ENCODE measurements at regions not wholly inside any gene's neighbourhood (a gene's known extent, or its start where the extent isn't known, plus 50 kb on each side); places are given as distances from the start of the nearest gene placed in this dataset.
"Not testable (repeated sequence)": the region's sequence is repeated elsewhere in the genome, so short reads cannot be mapped to it uniquely, and the experiment has no call there.

DNA sequence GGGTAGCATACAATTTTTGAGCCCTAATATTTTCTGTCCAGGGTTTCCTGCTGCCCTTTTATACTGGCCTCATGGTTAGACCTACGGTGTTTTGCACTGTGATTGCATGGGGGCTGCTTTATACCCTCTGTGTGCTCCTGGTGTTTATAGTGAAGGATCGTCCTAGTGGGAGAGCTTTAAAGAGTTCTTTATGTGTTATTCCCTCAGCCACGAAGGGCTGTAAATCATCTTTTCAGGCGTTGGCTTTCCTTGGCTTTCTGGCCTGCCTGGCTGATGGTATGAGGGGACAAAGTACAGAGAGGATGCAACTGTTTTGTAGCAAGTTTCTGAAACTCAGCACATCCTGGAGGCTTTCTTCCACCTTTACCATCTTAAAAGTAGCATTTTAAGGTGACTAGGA, 464.3 kb downstream of the EPM2A start:
- DNase-seq = no peak

GRCh38 chr6:145271577-145271976, 463.7 kb downstream of the EPM2A start:
- no peak for DNase-seq

DNA sequence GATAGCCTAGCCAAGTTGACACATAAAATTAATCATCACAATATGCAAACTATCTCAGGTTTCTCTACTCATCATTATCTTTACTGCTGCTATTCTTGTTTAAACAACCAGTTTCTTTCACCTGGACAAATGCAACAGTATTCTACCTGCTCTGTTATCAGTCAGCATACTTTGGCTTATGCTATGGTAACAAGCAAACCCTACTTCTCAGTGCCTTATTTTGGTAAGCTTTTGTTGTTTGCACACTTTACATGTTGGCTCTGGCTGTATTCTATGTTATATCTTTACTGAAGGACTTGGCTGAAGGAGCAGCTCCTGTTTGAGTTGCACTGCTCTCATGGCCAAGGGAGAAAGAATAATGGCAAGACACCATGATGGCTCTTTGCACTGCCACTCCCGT, 463.1 kb downstream of the EPM2A start:
- DNase-seq = no peak

DNA sequence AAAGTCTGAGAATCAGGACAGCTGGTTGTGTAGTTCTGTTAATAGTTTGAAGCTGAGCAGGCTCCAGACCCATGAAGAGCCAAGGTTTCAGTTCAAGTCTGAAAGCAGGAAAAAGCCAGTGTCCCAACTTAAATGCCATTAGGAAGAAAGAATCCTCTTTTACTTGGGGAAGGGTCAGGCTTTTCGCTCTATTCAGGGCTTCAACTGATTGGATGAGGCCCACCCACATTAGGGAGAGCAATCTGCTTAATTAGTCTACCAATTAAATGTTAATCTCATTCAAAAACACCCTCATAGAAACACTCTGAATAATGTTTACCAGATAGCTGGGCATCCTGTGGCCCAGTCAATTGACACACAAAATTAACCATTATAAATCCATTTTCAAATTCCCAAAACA, 462.2 kb downstream of the EPM2A start:
- no peak for DNase-seq

- no peak for DNase-seq
Measured at GRCh38 chr6:145274083-145274482, 461.2 kb downstream of the EPM2A start.

DNA sequence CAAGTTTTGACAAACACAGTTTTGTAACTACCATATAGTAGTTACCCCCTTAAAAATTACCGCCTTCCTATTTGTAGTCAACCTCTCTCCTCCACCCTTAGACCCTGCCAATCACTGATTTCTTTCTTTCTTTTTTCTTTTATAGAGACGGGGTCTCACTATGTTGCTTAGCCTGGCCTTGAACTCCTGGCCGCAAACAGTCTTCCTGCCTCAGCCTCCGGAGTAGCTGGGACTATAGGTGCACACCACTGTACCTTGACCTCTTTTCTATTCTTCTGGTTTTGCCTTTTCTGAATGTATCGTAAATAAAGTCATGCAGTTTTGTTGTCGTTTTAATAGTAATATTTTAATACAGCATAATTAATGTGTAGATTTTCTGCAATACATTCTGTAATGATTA, 460.3 kb downstream of the EPM2A start:
- DNase-seq = no peak

DNA sequence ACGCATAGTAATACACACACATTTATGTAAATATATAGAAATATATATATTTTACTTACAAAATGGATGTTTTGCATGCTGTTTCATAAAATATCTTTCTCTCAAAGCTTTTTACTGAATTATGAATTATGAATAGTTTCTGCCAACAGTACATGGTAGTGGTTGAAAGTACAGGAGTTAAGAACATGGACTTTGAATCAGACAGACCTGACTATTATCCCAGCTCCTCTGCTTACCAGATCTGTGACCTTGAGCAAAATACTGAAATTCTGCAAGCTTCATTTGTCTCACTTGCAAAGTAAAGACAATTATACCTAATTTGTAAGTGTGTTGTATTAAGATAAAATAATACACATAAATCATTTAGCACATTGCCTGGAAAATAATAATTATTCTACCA, 459.5 kb downstream of the EPM2A start:
- no peak for DNase-seq

GRCh38 chr6:145276756-145277155, 458.6 kb downstream of the EPM2A start:
- DNase-seq = no peak

DNA sequence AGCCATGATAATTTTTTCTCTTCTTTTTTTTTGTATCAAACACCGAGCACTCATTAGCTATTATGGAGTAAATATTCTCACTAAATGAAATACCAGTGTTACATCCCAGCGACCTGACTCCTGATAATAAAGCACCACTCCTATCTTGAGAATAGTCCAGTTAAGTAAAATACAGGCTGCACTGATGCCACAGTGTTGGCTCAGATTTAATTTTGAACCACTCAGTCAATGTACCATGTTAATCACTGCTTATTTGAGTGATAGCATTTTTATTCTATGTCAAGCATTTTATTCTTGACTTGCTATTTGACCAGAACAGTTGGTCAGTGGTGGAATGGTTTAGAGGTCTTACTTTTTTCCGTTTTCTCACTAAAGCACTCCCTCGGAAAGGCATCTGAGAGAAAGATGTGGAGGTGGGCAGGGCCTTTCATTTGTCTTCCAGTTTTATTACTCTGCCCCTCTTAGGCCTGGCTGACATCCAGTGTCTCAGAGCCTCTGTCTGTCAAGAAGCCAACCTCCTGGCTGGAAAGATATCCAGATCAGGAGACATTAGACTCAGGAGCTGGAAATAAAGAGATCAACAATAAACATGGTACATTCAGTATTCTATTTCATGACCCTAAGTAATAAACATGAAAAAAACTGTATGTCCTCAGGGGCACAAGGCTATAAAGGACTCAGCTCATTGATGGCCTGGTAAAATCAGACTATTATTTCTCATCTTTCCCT, 457.8 kb downstream of the EPM2A start:
- no peak for DNase-seq

DNA sequence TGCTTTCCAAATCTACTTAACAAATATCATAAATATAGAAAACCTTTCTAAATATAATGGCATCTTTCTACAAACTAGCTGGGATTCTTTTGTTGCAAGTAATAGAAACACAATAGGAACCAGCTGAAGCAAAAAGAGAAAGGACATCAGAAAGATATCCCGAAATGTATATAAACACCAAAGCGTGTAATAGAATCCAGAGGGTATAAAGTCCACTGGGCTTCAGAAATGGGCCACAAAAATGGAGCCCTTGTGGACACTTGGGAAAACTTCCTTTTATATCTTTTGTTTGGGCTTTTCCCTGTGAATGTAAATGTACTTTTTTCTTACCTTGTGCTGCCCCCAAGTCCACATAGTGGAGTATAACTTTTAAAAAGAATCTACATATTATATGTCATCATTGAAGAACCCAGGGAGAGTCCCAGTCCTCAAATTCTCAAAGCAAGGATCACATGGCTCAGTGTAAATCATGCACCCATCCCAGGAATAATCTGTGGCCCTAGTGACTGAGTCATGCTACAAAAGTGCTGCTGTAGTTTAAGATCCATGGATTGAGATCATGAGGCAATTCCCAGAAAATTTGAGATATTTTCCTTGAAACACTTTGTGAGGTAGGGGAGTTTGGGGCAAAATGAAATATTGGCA, 457.0 kb downstream of the EPM2A start:
- no peak for DNase-seq

DNA sequence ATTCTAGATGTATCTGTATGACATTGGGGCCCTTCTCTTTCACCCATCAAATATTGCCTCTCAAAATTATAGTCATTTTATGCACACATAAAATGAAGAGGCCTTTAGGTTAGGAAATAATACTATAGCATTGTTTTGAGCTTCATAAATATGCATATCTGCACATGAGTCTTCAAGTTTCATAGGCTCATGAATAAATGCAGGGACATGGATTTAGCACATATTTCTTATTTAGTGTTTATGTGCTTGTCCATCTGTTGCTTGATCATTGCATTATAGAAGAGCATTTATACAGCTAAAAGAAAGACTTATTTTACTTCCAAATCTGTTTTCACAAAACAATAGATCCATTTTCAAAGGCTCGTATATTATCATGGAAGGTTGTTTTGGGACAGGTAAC, 455.8 kb downstream of the EPM2A start:
- DNase-seq = no peak

DNA sequence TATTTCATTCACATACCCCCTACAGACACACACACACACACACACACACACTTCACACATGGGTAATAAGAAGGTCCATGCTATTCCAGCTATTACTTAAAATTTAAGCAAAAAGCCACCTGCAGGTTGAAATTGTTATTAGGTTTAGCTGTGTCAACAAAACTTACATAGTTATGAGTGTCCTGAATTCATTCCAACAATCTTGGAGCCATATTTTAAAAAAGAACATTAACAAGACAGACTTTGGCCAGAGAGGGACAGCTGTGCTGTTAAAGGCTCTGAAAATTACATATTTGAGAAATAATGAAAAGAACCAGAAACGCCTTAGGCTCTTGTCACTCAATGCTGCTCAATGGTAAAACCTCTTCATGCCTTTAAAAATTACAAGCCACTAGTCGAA, 455.3 kb downstream of the EPM2A start:
- no peak for DNase-seq

- not testable (repeated sequence) for DNase-seq
Measured at GRCh38 chr6:145283209-145283608, 452.1 kb downstream of the EPM2A start.

DNA sequence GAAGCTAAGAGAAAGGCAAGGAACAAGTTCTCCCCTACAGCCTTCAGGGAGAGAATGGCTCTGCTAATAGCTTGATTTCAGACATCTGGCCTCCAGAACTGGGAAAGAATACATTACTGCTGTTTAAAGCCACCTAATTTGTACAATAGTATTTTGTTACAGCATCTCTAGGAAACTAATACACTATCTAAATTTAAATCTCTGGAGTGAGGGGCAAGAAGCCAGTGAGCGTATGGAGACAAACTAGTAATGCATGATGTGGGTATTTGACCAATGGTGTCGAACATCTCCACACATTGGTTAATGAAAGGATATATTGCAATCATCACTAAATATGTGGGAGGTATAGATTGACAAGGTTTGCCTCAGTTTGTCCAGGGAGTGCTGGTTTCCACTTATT, 451.5 kb downstream of the EPM2A start:
- DNase-seq = no peak

DNA sequence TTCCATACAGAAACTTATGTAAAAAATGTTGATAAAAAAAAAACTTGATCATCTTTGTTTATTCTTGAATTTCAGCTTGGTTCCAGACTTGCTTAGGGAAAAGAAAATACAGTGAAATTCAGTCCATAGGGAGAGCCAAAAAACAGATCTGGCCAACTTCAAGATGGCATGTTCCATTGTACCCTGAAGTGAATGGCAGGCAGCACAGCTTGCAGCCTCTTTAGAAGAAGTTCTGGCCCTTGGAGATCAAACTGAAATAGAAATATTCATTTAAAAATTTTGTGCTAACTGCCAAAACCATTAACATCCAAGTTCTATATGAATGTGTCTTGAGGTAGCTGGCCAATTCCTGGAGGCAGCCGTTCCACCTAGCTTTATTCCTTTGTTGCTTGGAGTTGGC, 448.4 kb downstream of the EPM2A start:
- no peak for DNase-seq

DNA sequence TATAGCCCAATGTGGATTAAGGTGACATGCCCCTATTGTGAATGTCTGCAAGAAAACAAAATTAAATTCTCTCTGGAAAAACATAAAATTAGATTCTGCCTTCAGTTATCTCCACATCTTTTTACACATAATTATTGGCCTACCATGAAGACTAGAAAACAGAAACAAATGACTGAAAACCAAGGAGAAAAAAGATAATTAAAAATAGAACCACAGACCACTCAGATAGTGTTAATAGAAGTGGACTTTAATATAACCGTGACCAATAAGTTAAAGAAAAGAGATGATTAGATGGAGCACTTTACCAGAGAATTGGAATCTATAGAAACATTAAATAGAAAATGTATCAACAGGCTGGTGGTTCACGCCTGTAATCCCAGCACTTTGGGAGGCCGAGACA, 445.7 kb downstream of the EPM2A start:
- DNase-seq = no peak

DNA sequence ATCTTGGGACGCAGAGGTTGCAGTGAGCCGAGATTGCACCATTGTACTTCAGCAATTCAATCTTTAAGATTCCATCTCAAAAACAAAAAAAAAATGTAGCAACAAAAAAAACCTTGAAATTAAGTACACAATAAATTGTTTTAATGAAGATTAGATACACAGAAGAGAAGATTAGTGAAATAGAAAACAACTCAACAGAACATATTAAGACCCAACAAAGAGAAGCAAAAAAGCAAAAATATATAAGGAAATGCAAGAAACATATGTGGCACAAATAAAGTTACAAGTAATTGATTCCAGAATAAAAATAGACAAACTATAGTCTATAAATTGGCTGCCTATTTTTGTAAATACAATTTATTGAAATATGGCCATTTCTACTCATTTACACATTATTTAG, 445.2 kb downstream of the EPM2A start:
- DNase-seq = no peak

DNA sequence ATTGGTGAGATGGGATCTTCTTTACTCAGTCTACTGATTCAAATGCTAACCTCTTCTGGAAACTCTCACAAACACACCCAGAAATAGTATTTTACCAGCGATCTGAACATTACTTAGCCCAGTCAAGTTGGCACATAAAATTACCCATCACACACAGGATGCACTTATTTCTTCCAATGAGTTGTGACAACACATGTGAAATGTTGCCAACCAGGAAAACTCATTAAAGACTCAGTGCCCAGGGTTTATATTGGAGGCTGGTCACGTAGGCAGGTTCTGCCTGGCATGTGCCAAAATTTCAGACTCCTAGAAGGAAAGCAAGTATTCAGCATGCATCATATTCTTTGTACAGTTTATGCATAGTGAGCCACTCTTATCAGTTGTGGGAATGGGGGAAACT, 443.3 kb downstream of the EPM2A start:
- DNase-seq = no peak

DNA sequence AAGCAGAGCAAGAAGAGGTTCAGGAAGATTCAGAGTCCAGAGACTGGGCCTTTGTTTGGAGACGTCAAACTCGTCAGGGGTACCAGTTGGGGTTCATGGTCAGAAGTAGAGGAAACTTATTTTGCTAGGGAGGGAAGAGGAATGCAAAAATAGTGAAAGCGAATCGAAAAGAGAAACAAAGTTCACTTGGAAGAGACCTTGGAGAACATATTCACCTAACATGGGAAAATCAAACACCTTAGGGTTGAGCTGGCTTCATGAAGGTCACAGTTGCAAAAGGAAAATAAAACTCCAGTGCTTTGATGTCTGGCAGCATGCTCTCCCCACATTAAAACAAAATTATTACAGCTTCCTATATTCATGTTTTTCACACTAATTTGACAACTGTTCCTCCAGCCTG, 440.4 kb downstream of the EPM2A start:
- no peak for DNase-seq

DNA sequence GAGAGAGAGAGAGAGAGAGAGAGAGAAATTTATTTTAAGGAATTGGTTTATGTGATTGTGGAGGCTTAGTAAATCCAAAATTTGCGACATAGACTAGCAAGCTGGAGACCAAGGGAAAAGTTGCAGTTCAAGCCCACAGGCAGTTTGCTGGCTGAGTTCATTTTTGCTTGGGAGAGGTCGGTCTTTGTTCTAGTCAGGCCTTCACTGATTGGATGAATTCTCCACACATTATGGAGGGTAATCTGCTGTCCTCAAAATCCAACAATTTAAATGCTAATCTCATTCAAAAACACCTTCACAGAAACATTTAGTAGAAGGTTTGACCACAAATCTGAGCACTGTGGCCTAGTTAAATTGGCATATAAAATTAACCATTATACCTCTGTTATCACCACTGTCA, 439.6 kb downstream of the EPM2A start:
- DNase-seq = no peak

- no peak for DNase-seq
Measured at GRCh38 chr6:145305670-145306069, 429.6 kb downstream of the EPM2A start.

GRCh38 chr6:145306489-145306888, 428.8 kb downstream of the EPM2A start:
- no peak for DNase-seq

DNA sequence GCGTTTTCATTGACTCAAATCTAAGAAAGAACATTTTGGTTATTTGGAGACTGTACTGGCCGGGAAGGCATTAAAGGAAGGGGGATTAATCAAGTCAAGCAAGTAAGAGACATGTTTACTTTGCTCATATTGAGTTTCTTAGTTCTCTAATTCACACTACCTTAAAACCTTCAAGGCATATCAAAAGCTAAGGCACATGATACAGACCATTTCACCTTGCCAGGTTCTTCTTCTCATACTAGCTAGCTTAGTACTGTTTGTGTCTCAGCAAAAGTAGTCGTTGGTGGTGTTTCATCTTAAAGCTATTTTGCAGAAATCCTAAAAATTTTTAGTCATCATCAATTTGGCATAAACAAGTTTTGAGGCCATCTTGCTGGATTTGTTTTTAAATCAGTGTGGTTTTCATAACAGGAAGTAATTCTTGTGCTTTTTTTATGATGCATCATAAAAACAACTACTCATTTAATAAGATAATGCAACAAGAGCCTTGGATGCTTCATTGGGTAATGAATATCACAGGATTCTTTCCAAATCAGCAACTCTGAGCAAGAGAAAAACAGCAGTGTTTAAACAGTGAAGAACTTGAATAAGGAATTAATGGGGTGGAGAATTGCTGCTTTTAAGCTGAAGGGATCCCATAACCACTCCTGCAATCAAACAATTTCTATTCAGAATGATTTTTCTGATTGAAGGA, 425.3 kb downstream of the EPM2A start:
- DNase-seq = no peak

- DNase-seq = no peak
Measured at GRCh38 chr6:145312481-145312880, 422.8 kb downstream of the EPM2A start.
